ENCODE measurements at regions not wholly inside any gene's neighbourhood (a gene's known extent, or its start where the extent isn't known, plus 50 kb on each side); places are given as distances from the start of the nearest gene placed in this dataset.
A peak's percentile ranks its signal among the peaks of the same experiment; 100 is the strongest.
"Not testable (repeated sequence)": the region's sequence is repeated elsewhere in the genome, so short reads cannot be mapped to it uniquely, and the experiment has no call there.

- not testable (repeated sequence) for H3K36me3 ChIP-seq; H3K27me3 ChIP-seq (replicated peaks); H3K9me3 ChIP-seq (replicated peaks)
These were observed 187.0 kb upstream of the TP53TG3D start for GRCh38 chr16:32066016-32066651.

GRCh38 chr16:32071586-32071985, 181.5 kb upstream of the TP53TG3D start:
- not testable (repeated sequence) for H3K27ac ChIP-seq; DNase-seq (ENCODE audit: low read depth in 1 of 2, low spot score in 2 of 2); H3K9me3 ChIP-seq (replicated peaks); H3K36me3 ChIP-seq; H3K4me3 ChIP-seq; H3K27me3 ChIP-seq (replicated peaks); H3K4me1 ChIP-seq (replicated peaks)

More at GRCh38 chr16:32066016-32066651, 187.0 kb upstream of the TP53TG3D start:
- not testable (repeated sequence) for H3K4me1 ChIP-seq (replicated peaks); H3K4me3 ChIP-seq; H3K27ac ChIP-seq
- DNase-seq (ENCODE audit: low read depth in 1 of 2, low spot score in 2 of 2): peak in 1 of 2 experiments; percentile 19

GRCh38 chr16:32083891-32084290, 169.2 kb upstream of the TP53TG3D start:
- H3K4me3 ChIP-seq; H3K4me1 ChIP-seq (replicated peaks); H3K27ac ChIP-seq; H3K27me3 ChIP-seq (replicated peaks); H3K36me3 ChIP-seq; H3K9me3 ChIP-seq (replicated peaks): not testable (repeated sequence)
- peak in 1 of 2 experiments; percentile 17 for DNase-seq (ENCODE audit: low read depth in 1 of 2, low spot score in 2 of 2)

- H3K27me3 ChIP-seq (replicated peaks); H3K27ac ChIP-seq; H3K4me3 ChIP-seq; H3K36me3 ChIP-seq; H3K9me3 ChIP-seq (replicated peaks); H3K4me1 ChIP-seq (replicated peaks): not testable (repeated sequence)
- DNase-seq (ENCODE audit: low read depth in 1 of 2, low spot score in 2 of 2): peak; percentile 0 to 13
These were observed 168.3 kb upstream of the TP53TG3D start for GRCh38 chr16:32084656-32085401.

GRCh38 chr16:32085438-32086141, 167.5 kb upstream of the TP53TG3D start:
- H3K27me3 ChIP-seq (replicated peaks); H3K4me3 ChIP-seq; H3K4me1 ChIP-seq (replicated peaks); H3K36me3 ChIP-seq; H3K9me3 ChIP-seq (replicated peaks); H3K27ac ChIP-seq: not testable (repeated sequence)
- DNase-seq (ENCODE audit: low read depth in 1 of 2, low spot score in 2 of 2): peak; percentile 0 to 21

- not testable (repeated sequence) for H3K4me3 ChIP-seq; H3K4me1 ChIP-seq (replicated peaks); H3K36me3 ChIP-seq; H3K9me3 ChIP-seq (replicated peaks); H3K27ac ChIP-seq; DNase-seq (ENCODE audit: low read depth in 1 of 2, low spot score in 2 of 2); H3K27me3 ChIP-seq (replicated peaks)
These were observed 137.5 kb upstream of the TP53TG3D start for GRCh38 chr16:32115562-32115961.

- H3K4me1 ChIP-seq (replicated peaks): no peaks in the 10 kb centered on the region
- no peak overlapping the region for H3K27ac ChIP-seq
- H3K36me3 ChIP-seq: no peaks in the 10 kb centered on the region
- H3K27me3 ChIP-seq (replicated peaks): peaks cover 3% of the 10 kb centered on the region; the same call in 1 of the 2 replicates
- DNase-seq (ENCODE audit: low read depth in 1 of 2, low spot score in 2 of 2): no peak
- H3K9me3 ChIP-seq (replicated peaks): no peaks in the 10 kb centered on the region
- H3K4me3 ChIP-seq: peak overlapping the region; percentile 28
These were observed 137.0 kb upstream of the TP53TG3D start for GRCh38 chr16:32116080-32116479.

- H3K27ac ChIP-seq; H3K9me3 ChIP-seq (replicated peaks); DNase-seq (ENCODE audit: low read depth in 1 of 2, low spot score in 2 of 2); H3K4me1 ChIP-seq (replicated peaks); H3K27me3 ChIP-seq (replicated peaks); H3K36me3 ChIP-seq: not testable (repeated sequence)
- peak overlapping the region; percentile 28 for H3K4me3 ChIP-seq
These were observed 136.6 kb upstream of the TP53TG3D start for GRCh38 chr16:32116533-32116932.

GRCh38 chr16:32120372-32120771, 132.7 kb upstream of the TP53TG3D start:
- H3K4me1 ChIP-seq (replicated peaks); H3K9me3 ChIP-seq (replicated peaks); H3K27ac ChIP-seq; DNase-seq (ENCODE audit: low read depth in 1 of 2, low spot score in 2 of 2); H3K27me3 ChIP-seq (replicated peaks); H3K36me3 ChIP-seq; H3K4me3 ChIP-seq: not testable (repeated sequence)

- DNase-seq (ENCODE audit: low read depth in 1 of 2, low spot score in 2 of 2); H3K4me3 ChIP-seq; H3K9me3 ChIP-seq (replicated peaks); H3K36me3 ChIP-seq; H3K27ac ChIP-seq; H3K4me1 ChIP-seq (replicated peaks); H3K27me3 ChIP-seq (replicated peaks): not testable (repeated sequence)
These were observed 132.3 kb upstream of the TP53TG3D start for GRCh38 chr16:32120779-32121178.

- H3K27ac ChIP-seq; H3K36me3 ChIP-seq; DNase-seq (ENCODE audit: low read depth in 1 of 2, low spot score in 2 of 2); H3K9me3 ChIP-seq (replicated peaks); H3K4me1 ChIP-seq (replicated peaks); H3K4me3 ChIP-seq; H3K27me3 ChIP-seq (replicated peaks): not testable (repeated sequence)
These were observed 131.7 kb upstream of the TP53TG3D start for GRCh38 chr16:32121273-32121900.

GRCh38 chr16:32152434-32152833, 100.7 kb upstream of the TP53TG3D start:
- H3K4me1 ChIP-seq (replicated peaks); H3K27me3 ChIP-seq (replicated peaks); H3K27ac ChIP-seq; H3K4me3 ChIP-seq; DNase-seq (ENCODE audit: low read depth in 1 of 2, low spot score in 2 of 2); H3K36me3 ChIP-seq; H3K9me3 ChIP-seq (replicated peaks): not testable (repeated sequence)

- not testable (repeated sequence) for H3K36me3 ChIP-seq; H3K4me1 ChIP-seq (replicated peaks); H3K9me3 ChIP-seq (replicated peaks); DNase-seq (ENCODE audit: low read depth in 1 of 2, low spot score in 2 of 2); H3K27me3 ChIP-seq (replicated peaks); H3K27ac ChIP-seq; H3K4me3 ChIP-seq
These were observed 65.0 kb upstream of the TP53TG3D start for GRCh38 chr16:32187918-32188669.

Data from SJSA1 (cell line).